Activated T-helper 1 cell treated with anti-CD3 and anti-CD28 coated beads, Interleukin-12 subunit alpha, Interleukin-12 subunit beta, Interleukin-2, Interleukin-4 antibody, amounts not matched to agents 30 ng/mL and 10 ng/mL and 1 ng/mL, durations not matched to agents 14 hours and 24 hours and 36 hours (primary cell): ENCODE measurements at regions not wholly inside any gene's neighbourhood (a gene's known extent, or its start where the extent isn't known, plus 50 kb on each side); places are given as distances from the start of the nearest gene placed in this dataset.
"Not testable (repeated sequence)": the region's sequence is repeated elsewhere in the genome, so short reads cannot be mapped to it uniquely, and the experiment has no call there.

Experiments used
- DNase-seq: peaks from one replicate; pipeline ENCODE4 v3.0.0; 2021; ENCODE audit warnings: low spot score
- H3K27ac Mint-ChIP-seq: one replicate; pipeline ENCODE4 v1.8.0; 2021; ENCODE audit warnings: mild to moderate bottlenecking, mixed read lengths
- H3K27me3 Mint-ChIP-seq: one replicate; pipeline ENCODE4 v1.8.0; 2022; ENCODE audit warnings: mild to moderate bottlenecking, moderate library complexity, mixed read lengths; ENCODE audit not compliant: insufficient read depth
- H3K36me3 Mint-ChIP-seq: one replicate; pipeline ENCODE4 v1.8.0; 2021; ENCODE audit warnings: low read depth, mixed read lengths
- H3K4me1 Mint-ChIP-seq: one replicate; pipeline ENCODE4 v1.8.0; 2021; ENCODE audit warnings: low read depth, mixed read lengths
- H3K4me3 Mint-ChIP-seq: one replicate; pipeline ENCODE4 v1.8.0; 2021; ENCODE audit warnings: mild to moderate bottlenecking, moderate library complexity, mixed read lengths
- H3K9me3 Mint-ChIP-seq: one replicate; pipeline ENCODE4 v1.8.0; 2021; ENCODE audit warnings: mixed read lengths
- intact Hi-C: fragments of 100-400 bp; cut with micrococcal nuclease; formaldehyde crosslinking; loops from one replicate; pipeline ENCODE4 v1.15.1; 2024

GRCh38 chr15:75100679-75101078 lies 77.3 kb downstream of the PPCDC start:
- peaks cover 14% of the 10 kb centered on the region for H3K27me3 Mint-ChIP-seq
- H3K4me3 Mint-ChIP-seq = no peak overlapping the region
- DNase-seq = no peak
- no peak overlapping the region for H3K27ac Mint-ChIP-seq
- peaks cover 6% of the 10 kb centered on the region for H3K36me3 Mint-ChIP-seq
- H3K4me1 Mint-ChIP-seq = peaks cover 26% of the 10 kb centered on the region
- intact Hi-C loops = no loop called here
- no peaks in the 10 kb centered on the region for H3K9me3 Mint-ChIP-seq

- H3K27ac Mint-ChIP-seq = peak overlapping the region; percentile 89
- H3K36me3 Mint-ChIP-seq = peaks cover 6% of the 10 kb centered on the region
- H3K9me3 Mint-ChIP-seq = no peaks in the 10 kb centered on the region
- H3K4me1 Mint-ChIP-seq = peaks cover 52% of the 10 kb centered on the region
- peak overlapping the region; percentile 28 for H3K4me3 Mint-ChIP-seq
- intact Hi-C loops = loop anchor here (1.0 kb wide), 1 partner anchor 10 kb away; no protein-coding TSS in a partner anchor
- H3K27me3 Mint-ChIP-seq = peaks cover 5% of the 10 kb centered on the region
- peak; percentile 55 for DNase-seq
Measured at GRCh38 chr15:75104804-75105557, 81.6 kb downstream of the PPCDC start.

GRCh38 chr15:75107516-75107907 lies 84.1 kb downstream of the PPCDC start:
- H3K27ac Mint-ChIP-seq = peak overlapping the region; percentile 92
- H3K36me3 Mint-ChIP-seq = peaks cover 7% of the 10 kb centered on the region
- peaks cover 58% of the 10 kb centered on the region for H3K4me1 Mint-ChIP-seq
- peaks cover under 1% of the 10 kb centered on the region for H3K9me3 Mint-ChIP-seq
- no peak for DNase-seq
- peak overlapping the region; percentile 66 for H3K4me3 Mint-ChIP-seq
- H3K27me3 Mint-ChIP-seq = peaks cover 2% of the 10 kb centered on the region
- intact Hi-C loops = no loop called here

GRCh38 chr15:75107908-75108838 lies 84.8 kb downstream of the PPCDC start:
- H3K9me3 Mint-ChIP-seq = peaks cover 7% of the 10 kb centered on the region
- DNase-seq = peak; percentile 66
- H3K36me3 Mint-ChIP-seq = peaks cover 11% of the 10 kb centered on the region
- peak overlapping the region; percentile 66 for H3K4me3 Mint-ChIP-seq
- H3K4me1 Mint-ChIP-seq = peaks cover 62% of the 10 kb centered on the region
- intact Hi-C loops = loop anchor here (1.0 to 2.0 kb wide), 5 partner anchors 16 to 94 kb away; no protein-coding TSS in a partner anchor
- H3K27me3 Mint-ChIP-seq = peaks cover 4% of the 10 kb centered on the region
- peak overlapping the region; percentile 92 for H3K27ac Mint-ChIP-seq

- Mint-ChIP-seq H3K36me3 (peaks cover 12% of the 10 kb centered on the region), H3K27ac (peak overlapping the region; percentile 74), H3K4me1 (peaks cover 62% of the 10 kb centered on the region), H3K4me3 (peak overlapping the region; percentile 58), H3K27me3 (peaks cover 4% of the 10 kb centered on the region), H3K9me3 (peaks cover 11% of the 10 kb centered on the region)
- DNase-seq = no peak
- intact Hi-C loops = loop anchor here (2.0 kb wide), 1 partner anchor 66 kb away; no protein-coding TSS in a partner anchor
Measured at GRCh38 chr15:75109021-75109735, 85.8 kb downstream of the PPCDC start.

GRCh38 chr15:75109736-75110130 lies 86.3 kb downstream of the PPCDC start:
- no peak for DNase-seq
- intact Hi-C loops = loop anchor here (2.0 kb wide), 1 partner anchor 67 kb away; no protein-coding TSS in a partner anchor
- peak overlapping the region; percentile 58 for H3K4me3 Mint-ChIP-seq
- H3K9me3 Mint-ChIP-seq = peaks cover 15% of the 10 kb centered on the region
- peaks cover 4% of the 10 kb centered on the region for H3K27me3 Mint-ChIP-seq
- H3K4me1 Mint-ChIP-seq = peaks cover 63% of the 10 kb centered on the region
- H3K27ac Mint-ChIP-seq = peak overlapping the region; percentile 22
- H3K36me3 Mint-ChIP-seq = peaks cover 17% of the 10 kb centered on the region

DNA sequence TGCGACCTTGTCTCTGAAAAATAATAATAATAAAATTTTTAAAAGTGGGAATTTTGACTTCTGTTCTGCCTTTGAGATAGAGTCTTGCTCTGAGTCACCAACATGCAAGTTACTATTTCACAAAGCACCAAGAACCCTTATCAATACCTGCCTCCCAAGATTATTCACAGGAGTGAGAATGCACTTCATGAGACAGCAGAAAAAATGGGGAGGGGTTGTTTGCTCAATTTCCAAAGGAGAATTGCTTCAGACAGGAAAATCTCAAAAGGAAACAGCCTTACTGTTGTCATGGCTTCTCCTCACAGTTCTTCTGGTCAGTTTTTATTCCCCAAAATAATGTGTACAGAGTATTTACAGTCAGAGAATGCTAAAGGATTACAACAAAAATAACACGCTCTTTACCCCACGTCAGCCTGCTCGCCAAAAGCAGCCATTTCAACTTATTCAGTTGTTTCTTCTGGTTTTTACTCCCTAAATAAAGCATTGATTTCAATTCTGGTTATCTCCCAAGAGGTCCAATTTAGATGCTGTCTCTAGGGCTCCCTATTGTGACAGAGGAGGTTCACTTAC lies 89.0 kb downstream of the PPCDC start:
- intact Hi-C loops = no loop called here
- H3K27ac Mint-ChIP-seq = no peak overlapping the region
- peaks cover 48% of the 10 kb centered on the region for H3K4me1 Mint-ChIP-seq
- H3K4me3 Mint-ChIP-seq = no peak overlapping the region
- peaks cover 20% of the 10 kb centered on the region for H3K9me3 Mint-ChIP-seq
- H3K27me3 Mint-ChIP-seq = peaks cover 2% of the 10 kb centered on the region
- H3K36me3 Mint-ChIP-seq = peaks cover 15% of the 10 kb centered on the region
- DNase-seq = no peak

- intact Hi-C loops = no loop called here
- Mint-ChIP-seq H3K4me3 (no peak overlapping the region), H3K4me1 (peaks cover 43% of the 10 kb centered on the region), H3K9me3 (peaks cover 24% of the 10 kb centered on the region), H3K36me3 (peaks cover 15% of the 10 kb centered on the region), H3K27ac (no peak overlapping the region), H3K27me3 (peaks cover 5% of the 10 kb centered on the region)
- DNase-seq = no peak
Measured at GRCh38 chr15:75112848-75113492, 88.7 kb upstream of the C15orf39 start.

DNA sequence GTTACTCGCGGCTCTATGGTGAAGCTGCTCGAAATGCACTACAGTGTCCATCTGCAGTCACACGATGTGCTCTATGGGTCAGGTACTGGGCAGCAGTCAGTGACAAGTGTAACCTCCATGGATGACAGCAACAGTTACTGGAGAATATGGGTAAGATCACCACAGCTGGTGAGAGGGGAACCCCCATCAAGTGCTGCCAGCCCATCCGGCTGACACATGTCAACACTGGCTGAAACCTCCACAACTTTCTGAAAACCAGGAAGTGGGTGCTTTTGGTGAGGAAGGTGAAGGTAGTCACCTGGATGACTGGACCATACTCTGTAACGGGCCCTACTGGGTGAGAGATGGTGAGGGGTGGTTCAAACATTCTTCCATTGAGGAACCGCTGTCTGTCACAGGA lies 87.4 kb upstream of the C15orf39 start:
- no peak for DNase-seq
- peaks cover 30% of the 10 kb centered on the region for H3K4me1 Mint-ChIP-seq
- H3K27me3 Mint-ChIP-seq = peaks cover 16% of the 10 kb centered on the region

DNA sequence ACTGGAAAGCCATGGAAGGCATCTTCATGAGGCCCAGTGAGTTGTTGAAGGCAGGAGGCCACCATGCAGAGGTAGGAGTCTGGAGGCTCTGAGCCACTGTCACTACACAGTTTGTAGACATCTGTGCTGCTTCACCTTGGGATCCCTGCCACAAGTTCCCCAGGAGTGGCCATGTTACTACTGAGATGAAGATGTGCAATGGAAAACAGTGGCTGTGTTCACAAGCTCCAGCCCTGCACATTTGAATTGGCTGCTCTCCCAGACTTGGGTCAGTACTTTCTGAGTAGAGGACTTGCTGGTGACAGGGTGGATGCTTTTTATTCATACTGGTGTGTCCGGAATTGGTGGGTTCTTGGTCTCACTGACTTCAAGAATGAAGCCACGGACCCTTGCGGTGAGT lies 86.9 kb upstream of the C15orf39 start:
- intact Hi-C loops = no loop called here
- H3K4me3 Mint-ChIP-seq = no peak overlapping the region
- no peak for DNase-seq
- H3K36me3 Mint-ChIP-seq = peaks cover 15% of the 10 kb centered on the region
- H3K9me3 Mint-ChIP-seq = peaks cover 25% of the 10 kb centered on the region
- peaks cover 25% of the 10 kb centered on the region for H3K4me1 Mint-ChIP-seq
- H3K27me3 Mint-ChIP-seq = peaks cover 16% of the 10 kb centered on the region
- no peak overlapping the region for H3K27ac Mint-ChIP-seq

More for the DNA sequence above, 87.4 kb upstream of the C15orf39 start:
- no peak overlapping the region for H3K27ac Mint-ChIP-seq
- intact Hi-C loops = no loop called here
- peaks cover 25% of the 10 kb centered on the region for H3K9me3 Mint-ChIP-seq
- H3K4me3 Mint-ChIP-seq = no peak overlapping the region
- H3K36me3 Mint-ChIP-seq = peaks cover 15% of the 10 kb centered on the region

DNA sequence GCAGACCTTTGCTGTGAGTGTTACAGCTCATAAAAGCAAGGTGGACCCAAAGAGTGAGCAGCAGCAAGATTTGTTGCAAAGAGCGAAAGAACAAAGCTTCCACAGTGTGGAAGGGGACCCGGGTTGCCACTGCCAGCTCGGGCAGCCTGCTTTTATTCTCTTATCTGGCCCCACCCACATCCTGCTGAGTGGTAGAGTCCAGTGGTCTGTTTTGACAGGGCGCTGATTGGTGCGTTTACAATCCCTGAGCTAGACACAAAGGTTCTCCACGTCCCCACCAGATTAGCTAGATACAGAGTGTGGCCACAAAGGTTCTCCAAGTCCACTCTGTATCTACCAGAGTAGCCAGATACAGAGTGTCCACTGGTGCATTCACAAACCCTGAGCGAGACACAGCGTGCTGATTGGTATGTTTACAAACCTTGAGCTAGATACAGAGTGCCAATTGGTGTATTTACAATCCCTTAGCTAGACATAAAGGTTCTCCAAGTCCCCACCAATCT lies 86.2 kb upstream of the C15orf39 start:
- Mint-ChIP-seq H3K36me3 (peaks cover 13% of the 10 kb centered on the region), H3K27me3 (peaks cover 16% of the 10 kb centered on the region), H3K4me1 (peaks cover 18% of the 10 kb centered on the region), H3K9me3 (peaks cover 25% of the 10 kb centered on the region)
- DNase-seq, H3K27ac Mint-ChIP-seq, intact Hi-C loops, H3K4me3 Mint-ChIP-seq: not testable (repeated sequence)
